ENCODE measurements at regions not wholly inside any gene's neighbourhood (a gene's known extent, or its start where the extent isn't known, plus 50 kb on each side); places are given as distances from the start of the nearest gene placed in this dataset.

DNA sequence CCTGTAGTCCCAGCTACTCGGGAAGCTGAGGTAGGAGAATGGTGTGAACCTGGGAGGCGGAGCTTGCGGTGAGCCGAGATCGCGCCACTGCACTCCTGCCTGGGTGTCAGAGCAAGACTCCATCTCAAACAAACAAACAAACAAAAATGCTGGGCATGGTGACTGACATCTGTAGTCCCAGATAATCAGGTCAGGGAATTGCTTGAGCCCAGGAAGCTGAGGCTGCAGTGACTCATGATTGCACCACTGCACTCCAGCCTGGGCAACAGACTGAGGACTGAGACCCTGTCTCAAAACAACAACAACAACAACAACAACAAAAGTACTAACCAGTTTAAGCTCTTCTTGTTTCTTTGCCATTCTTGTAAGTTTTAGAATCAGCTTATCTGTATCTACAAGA, 383.0 kb upstream of the PMFBP1 start (continued):
- TF ChIP-seq, protein P1, sequence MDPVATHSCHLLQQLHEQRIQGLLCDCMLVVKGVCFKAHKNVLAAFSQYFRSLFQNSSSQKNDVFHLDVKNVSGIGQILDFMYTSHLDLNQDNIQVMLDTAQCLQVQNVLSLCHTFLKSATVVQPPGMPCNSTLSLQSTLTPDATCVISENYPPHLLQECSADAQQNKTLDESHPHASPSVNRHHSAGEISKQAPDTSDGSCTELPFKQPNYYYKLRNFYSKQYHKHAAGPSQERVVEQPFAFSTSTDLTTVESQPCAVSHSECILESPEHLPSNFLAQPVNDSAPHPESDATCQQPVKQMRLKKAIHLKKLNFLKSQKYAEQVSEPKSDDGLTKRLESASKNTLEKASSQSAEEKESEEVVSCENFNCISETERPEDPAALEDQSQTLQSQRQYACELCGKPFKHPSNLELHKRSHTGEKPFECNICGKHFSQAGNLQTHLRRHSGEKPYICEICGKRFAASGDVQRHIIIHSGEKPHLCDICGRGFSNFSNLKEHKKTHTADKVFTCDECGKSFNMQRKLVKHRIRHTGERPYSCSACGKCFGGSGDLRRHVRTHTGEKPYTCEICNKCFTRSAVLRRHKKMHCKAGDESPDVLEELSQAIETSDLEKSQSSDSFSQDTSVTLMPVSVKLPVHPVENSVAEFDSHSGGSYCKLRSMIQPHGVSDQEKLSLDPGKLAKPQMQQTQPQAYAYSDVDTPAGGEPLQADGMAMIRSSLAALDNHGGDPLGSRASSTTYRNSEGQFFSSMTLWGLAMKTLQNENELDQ (tag by site-specific recombination; IDR thresholded peaks at IDR 0.05; ENCODE audit: low read depth), result no peak

DNA sequence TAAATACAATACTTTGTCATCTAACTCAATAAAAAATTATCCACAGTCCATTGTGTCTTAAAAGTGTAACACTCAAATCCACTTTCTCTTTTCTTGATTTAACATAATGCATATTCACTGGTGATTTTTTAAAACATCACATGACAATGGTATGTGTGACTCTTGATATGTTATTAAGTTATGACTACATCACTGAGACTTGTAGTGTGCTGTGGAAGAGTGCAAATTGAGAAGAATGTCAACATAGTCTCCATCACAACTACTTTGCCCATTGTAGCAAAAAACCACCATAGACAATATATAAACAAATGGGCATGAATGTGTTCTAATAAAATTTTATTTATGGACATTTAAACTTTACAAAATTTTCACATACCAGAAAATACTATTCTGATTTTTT, 380.7 kb upstream of the PMFBP1 start:
- CTCF ChIA-PET, result no interaction called here

DNA sequence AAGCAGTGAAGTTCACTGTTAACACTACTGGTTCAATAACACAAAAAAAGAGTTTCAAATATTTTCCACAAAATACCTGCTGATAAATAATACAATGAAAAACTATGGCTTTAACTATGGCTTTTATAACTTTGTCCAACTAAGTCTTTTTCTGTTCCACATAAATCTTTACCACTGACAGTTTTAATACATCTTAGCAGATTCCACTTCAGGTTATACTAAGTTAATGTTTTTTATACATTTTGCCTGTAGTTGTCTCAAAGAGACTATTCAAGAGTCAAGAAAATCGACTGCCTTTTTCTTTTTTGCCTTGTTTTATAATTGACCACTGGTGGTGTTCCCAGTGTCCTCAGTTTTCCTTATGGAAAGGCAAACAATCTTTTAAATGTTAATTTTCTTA, 379.7 kb upstream of the PMFBP1 start:
- ChIA-PET POLR2A (no interaction called here), CTCF (no interaction called here)
- Histone ChIP-seq H3K4me1 (ENCODE audit: control insufficient read depth, insufficient read depth, low read length) (no peaks in the 10 kb centered on the region), H3K9me3 (ENCODE audit: control insufficient read depth, insufficient read depth, low read depth, low read length) (no peaks in the 10 kb centered on the region), H3K27ac (ENCODE audit: extremely low read depth, low read depth, low read length) (no peak overlapping the region), H3K36me3 (ENCODE audit: control insufficient read depth in 2 of 2, insufficient read depth in 1 of 2, low read length in 2 of 2) (no peaks in the 10 kb centered on the region), H3K4me3 (ENCODE audit: low read depth, low read length) (no peak overlapping the region)
- TF ChIP-seq ZNF221 (tag by site-specific recombination; IDR thresholded peaks at IDR 0.05; ENCODE audit: borderline replicate concordance) (no peak), ZNF530 (tag by site-specific recombination; IDR thresholded peaks at IDR 0.05; ENCODE audit: low read depth) (no peak), ZNF510 (tag by site-specific recombination; IDR thresholded peaks at IDR 0.05; ENCODE audit: insufficient replicate concordance) (peak; percentile 95)
- TF ChIP-seq, protein P2, sequence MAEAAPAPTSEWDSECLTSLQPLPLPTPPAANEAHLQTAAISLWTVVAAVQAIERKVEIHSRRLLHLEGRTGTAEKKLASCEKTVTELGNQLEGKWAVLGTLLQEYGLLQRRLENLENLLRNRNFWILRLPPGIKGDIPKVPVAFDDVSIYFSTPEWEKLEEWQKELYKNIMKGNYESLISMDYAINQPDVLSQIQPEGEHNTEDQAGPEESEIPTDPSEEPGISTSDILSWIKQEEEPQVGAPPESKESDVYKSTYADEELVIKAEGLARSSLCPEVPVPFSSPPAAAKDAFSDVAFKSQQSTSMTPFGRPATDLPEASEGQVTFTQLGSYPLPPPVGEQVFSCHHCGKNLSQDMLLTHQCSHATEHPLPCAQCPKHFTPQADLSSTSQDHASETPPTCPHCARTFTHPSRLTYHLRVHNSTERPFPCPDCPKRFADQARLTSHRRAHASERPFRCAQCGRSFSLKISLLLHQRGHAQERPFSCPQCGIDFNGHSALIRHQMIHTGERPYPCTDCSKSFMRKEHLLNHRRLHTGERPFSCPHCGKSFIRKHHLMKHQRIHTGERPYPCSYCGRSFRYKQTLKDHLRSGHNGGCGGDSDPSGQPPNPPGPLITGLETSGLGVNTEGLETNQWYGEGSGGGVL (tag by site-specific recombination; IDR thresholded peaks at IDR 0.05), result no peak

More for the DNA sequence above, 380.7 kb upstream of the PMFBP1 start:
- TF ChIP-seq ZFP41 (tag by site-specific recombination; IDR thresholded peaks at IDR 0.05; ENCODE audit: borderline replicate concordance) (no peak), ZNF157 (tag by site-specific recombination; IDR thresholded peaks at IDR 0.05) (no peak), ZNF548 (tag by site-specific recombination; IDR thresholded peaks at IDR 0.05) (no peak), ZBTB48 (tag by site-specific recombination; IDR thresholded peaks at IDR 0.05) (no peak), ZBTB1 (tag by site-specific recombination; IDR thresholded peaks at IDR 0.05) (no peak), GLI2 (tag by site-specific recombination; IDR thresholded peaks at IDR 0.05; ENCODE audit: borderline replicate concordance, low read depth) (no peak), ZNF555 (tag by site-specific recombination; conservative IDR thresholded peaks at IDR 0.05) (no peak), GLIS1 (tag by site-specific recombination; IDR thresholded peaks at IDR 0.05) (no peak), ZNF354C (tag by site-specific recombination; IDR thresholded peaks at IDR 0.05; ENCODE audit: borderline replicate concordance, low read depth) (no peak), ZNF121 (tag by site-specific recombination; IDR thresholded peaks at IDR 0.05) (no peak)
- Histone ChIP-seq H3K27ac (ENCODE audit: extremely low read depth, low read depth, low read length) (no peak overlapping the region), H3K36me3 (ENCODE audit: control insufficient read depth in 2 of 2, insufficient read depth in 1 of 2, low read length in 2 of 2) (no peaks in the 10 kb centered on the region), H3K4me1 (ENCODE audit: control insufficient read depth, insufficient read depth, low read length) (no peaks in the 10 kb centered on the region), H3K9me3 (ENCODE audit: control insufficient read depth, insufficient read depth, low read depth, low read length) (no peaks in the 10 kb centered on the region), H3K4me3 (ENCODE audit: low read depth, low read length) (no peak overlapping the region)
- POLR2A ChIA-PET, result no interaction called here

DNA sequence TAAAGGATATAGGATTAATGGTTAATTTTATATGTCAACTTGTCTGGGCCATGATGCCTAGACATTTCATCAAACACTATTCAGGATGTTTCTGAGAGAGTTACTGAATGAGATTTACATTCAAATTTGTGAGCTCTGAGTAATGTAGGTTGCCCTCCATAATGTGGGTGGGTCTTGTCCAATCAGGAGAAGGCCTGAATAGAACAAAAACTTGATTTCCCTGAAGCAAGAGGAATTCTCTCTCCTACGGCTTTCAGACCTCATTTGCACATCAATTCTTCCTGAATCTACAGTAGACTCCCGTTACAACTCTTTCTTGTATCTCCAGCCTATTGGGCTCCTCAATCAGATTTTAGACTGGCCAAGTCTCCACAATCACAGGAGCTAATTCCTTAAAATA, 377.9 kb upstream of the PMFBP1 start:
- no peaks in the 10 kb centered on the region for H3K9me3 ChIP-seq (ENCODE audit: control insufficient read depth, insufficient read depth, low read depth, low read length)
- no peaks in the 10 kb centered on the region for H3K4me1 ChIP-seq (ENCODE audit: control insufficient read depth, insufficient read depth, low read length)
- ChIA-PET CTCF (no interaction called here), POLR2A (no interaction called here)
- no peak overlapping the region for H3K4me3 ChIP-seq (ENCODE audit: low read depth, low read length)
- H3K36me3 ChIP-seq (ENCODE audit: control insufficient read depth in 2 of 2, insufficient read depth in 1 of 2, low read length in 2 of 2), result no peaks in the 10 kb centered on the region
- no peak overlapping the region for H3K27ac ChIP-seq (ENCODE audit: extremely low read depth, low read depth, low read length)
- TF ChIP-seq ZNF10 (tag by site-specific recombination; IDR thresholded peaks at IDR 0.05), result peak; percentile 77
- TF ChIP-seq, protein P3, sequence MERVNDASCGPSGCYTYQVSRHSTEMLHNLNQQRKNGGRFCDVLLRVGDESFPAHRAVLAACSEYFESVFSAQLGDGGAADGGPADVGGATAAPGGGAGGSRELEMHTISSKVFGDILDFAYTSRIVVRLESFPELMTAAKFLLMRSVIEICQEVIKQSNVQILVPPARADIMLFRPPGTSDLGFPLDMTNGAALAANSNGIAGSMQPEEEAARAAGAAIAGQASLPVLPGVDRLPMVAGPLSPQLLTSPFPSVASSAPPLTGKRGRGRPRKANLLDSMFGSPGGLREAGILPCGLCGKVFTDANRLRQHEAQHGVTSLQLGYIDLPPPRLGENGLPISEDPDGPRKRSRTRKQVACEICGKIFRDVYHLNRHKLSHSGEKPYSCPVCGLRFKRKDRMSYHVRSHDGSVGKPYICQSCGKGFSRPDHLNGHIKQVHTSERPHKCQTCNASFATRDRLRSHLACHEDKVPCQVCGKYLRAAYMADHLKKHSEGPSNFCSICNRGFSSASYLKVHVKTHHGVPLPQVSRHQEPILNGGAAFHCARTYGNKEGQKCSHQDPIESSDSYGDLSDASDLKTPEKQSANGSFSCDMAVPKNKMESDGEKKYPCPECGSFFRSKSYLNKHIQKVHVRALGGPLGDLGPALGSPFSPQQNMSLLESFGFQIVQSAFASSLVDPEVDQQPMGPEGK (tag by site-specific recombination; IDR thresholded peaks at IDR 0.05), result no peak
